ENCODE measurements at regions not wholly inside any gene's neighbourhood (a gene's known extent, or its start where the extent isn't known, plus 50 kb on each side); places are given as distances from the start of the nearest gene placed in this dataset.

DNA sequence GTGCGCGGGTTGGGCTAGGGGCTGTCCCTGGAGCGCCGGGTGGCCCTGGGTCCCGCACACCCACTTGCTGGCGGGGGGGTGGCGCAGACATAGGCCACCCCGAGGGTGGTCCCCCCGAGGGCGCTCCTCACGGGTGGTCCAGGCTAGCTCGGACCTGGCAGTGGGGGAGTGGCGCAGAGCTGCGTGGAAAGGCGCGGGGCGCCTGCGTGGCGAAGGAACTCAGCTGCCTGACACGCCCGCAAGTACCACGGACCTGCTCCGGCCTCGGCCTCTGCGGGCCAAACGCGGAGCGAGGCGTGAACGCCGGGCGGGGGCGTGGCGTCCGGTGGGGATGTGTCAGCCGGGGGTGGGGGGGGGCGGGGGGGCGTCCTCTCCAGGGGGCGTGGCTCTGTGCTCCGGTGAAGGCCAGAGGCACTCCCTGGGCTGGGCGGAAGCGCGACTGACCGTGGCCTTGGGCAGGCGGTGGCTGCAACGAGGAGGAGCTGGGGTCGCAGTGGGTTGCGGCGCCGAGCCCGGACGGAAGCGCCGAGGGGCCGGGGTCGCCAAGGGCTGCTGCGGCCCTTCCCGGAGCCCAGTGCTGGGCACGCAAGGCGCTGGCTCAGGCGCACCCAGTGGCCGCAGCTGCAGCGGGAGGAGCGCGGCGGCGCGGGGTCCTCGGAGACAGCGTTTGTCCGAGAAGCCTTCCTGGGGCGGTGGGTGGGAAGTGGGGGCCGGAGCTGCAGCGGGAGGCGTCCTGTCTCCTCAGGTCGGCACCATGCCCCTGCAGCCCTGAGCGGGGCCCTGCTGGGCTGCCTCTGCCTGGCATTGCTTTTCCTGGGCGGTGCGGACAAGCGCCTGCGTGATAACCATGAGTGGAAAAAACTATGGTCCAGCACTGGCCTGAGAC lies 58.9 kb upstream of the NUPR2 start:
- no peaks in the 10 kb centered on the region for H3K9me3 ChIP-seq
- no peaks in the 10 kb centered on the region for H3K27me3 ChIP-seq
- TF ChIP-seq POLR2AphosphoS5 (IDR thresholded peaks at IDR 0.05): no peak
- TF ChIP-seq CTCF (IDR thresholded peaks at IDR 0.05): no peak
- TF ChIP-seq POLR2A (IDR thresholded peaks at IDR 0.05): no peak
- no peak for TF ChIP-seq EP300 (IDR thresholded peaks at IDR 0.05; ENCODE audit: low read depth)
- in situ Hi-C loops (cut with MboI; ENCODE audit: low pct_ligation_motif_present in 1 of 4, low pct_unique_long_range_greater_than_20kb in 1 of 4, low sequenced_read_pairs in 3 of 4) (no loop called here), intact Hi-C loops (cut with DNase I; ENCODE audit: low total_unique reads) (no loop called here)
- peak overlapping the region; percentile 6 to 51 (median 34) for H3K4me3 ChIP-seq
- DNase-seq: peak; percentile 11
- 53% methylated on average over 54 of the region's 81 CpGs; no CpG with 5 or more reads in 1 of the 2 donors for WGBS, 2 donors (ENCODE audit: low coverage in 1 of 2)
- no peaks in the 10 kb centered on the region for H3K36me3 ChIP-seq
- no peak overlapping the region for H3K27ac ChIP-seq
- no peaks in the 10 kb centered on the region for H3K4me1 ChIP-seq

- in situ Hi-C loops (cut with MboI; ENCODE audit: low pct_ligation_motif_present in 1 of 4, low pct_unique_long_range_greater_than_20kb in 1 of 4, low sequenced_read_pairs in 3 of 4): no loop called here
Measured at GRCh38 chr7:56174346-56174874, 58.2 kb upstream of the NUPR2 start.

More at GRCh38 chr7:56174346-56174874, 58.2 kb upstream of the NUPR2 start:
- TF ChIP-seq POLR2A (IDR thresholded peaks at IDR 0.05): no peak
- TF ChIP-seq CTCF (IDR thresholded peaks at IDR 0.05): no peak
- TF ChIP-seq EP300 (IDR thresholded peaks at IDR 0.05; ENCODE audit: low read depth): no peak
- no peak for TF ChIP-seq POLR2AphosphoS5 (IDR thresholded peaks at IDR 0.05)
- Histone ChIP-seq H3K27ac (no peak overlapping the region), H3K9me3 (no peaks in the 10 kb centered on the region), H3K4me3 (peak overlapping the region in 2 of 4 donors; percentile 34 to 51), H3K27me3 (no peaks in the 10 kb centered on the region), H3K4me1 (no peaks in the 10 kb centered on the region), H3K36me3 (no peaks in the 10 kb centered on the region)
- no peak for DNase-seq
- intact Hi-C loops (cut with DNase I; ENCODE audit: low total_unique reads): no loop called here
- WGBS, 2 donors (ENCODE audit: low coverage in 1 of 2): 78% methylated on average over 13 of the region's 36 CpGs; no CpG with 5 or more reads in 1 of the 2 donors

Small RNAs in the stretch of these regions (small RNA-seq; reads per million reads assigned to genes)
- gene AC092447.9 (0 reads per million in 4 donors), gene RNU6-1052P (0 reads per million in 4 donors), gene RNU6-1335P (0 reads per million in 4 donors), gene SEPT14P24 (0 reads per million in 4 donors)
